ENCODE measurements at regions not wholly inside any gene's neighbourhood (a gene's known extent, or its start where the extent isn't known, plus 50 kb on each side); places are given as distances from the start of the nearest gene placed in this dataset.

DNA sequence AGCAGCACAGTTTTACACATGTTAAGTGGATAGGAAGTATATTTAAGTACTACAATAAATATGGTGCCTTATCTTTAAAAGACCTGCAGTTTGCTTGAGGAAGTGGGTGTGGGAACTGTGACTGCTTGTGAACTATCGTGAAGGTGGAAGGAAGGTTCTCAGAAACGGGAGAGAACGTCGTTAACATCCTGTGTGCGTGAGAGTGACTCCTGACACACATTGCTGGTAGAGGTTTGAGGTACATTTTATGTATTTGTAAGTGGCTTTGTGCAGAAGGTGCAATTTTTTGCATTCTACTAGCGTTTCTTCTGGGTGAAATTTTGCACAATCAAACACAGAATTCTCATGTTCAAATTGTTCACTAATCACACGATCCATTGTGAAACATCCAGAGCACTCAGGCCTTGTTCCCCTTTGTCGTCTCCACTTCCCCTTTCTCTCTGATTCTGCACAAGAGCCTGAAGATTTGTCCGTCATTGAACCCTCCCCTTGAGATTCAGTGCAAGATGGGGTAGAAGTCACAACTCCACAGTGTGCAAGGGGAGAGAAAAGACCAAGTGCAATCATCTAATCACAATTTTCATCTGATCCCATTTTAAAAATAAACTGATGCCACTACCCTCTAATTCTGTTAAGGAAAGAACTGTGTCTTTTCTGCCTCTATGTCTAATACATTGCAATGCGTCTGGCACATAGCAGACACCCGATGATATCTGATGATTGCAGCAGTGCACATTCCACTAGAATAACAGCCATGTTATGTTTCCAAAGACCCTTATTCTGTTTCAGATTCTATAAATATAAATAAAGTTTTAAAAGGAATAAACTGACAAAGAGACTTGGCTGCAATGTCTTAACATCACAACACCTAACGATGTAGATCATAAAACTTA, 279.9 kb downstream of the NEBL start:
- FAIRE-seq (no peak), DNase-seq (peak in 1 of 2 donors; percentile 3)
- WGBS, 3 donors: 65 to 72% (median 66%) methylated on average over 12 of the region's 12 CpGs
- Histone ChIP-seq H3K4me1 (ENCODE audit: control insufficient read depth in 3 of 3, insufficient read depth in 2 of 3, low read depth in 1 of 3, low read length in 2 of 3) (no peaks in the 10 kb centered on the region), H3K27me3 (ENCODE audit: control insufficient read depth in 3 of 3, insufficient read depth in 3 of 3, low read length in 3 of 3) (no peaks in the 10 kb centered on the region), H3K36me3 (ENCODE audit: control insufficient read depth in 3 of 3, insufficient read depth in 2 of 3, low read depth in 1 of 3, low read length in 3 of 3) (no peaks in the 10 kb centered on the region), H3K27ac (ENCODE audit: low read depth in 1 of 3, low read length in 2 of 3) (no peak overlapping the region), H3K9me3 (ENCODE audit: control insufficient read depth in 2 of 2, insufficient read depth in 1 of 2, low read depth in 1 of 2, low read length in 1 of 2) (no peaks in the 10 kb centered on the region), H3K4me3 (ENCODE audit: low read depth in 1 of 3, low read length in 3 of 3) (no peak overlapping the region)

DNA sequence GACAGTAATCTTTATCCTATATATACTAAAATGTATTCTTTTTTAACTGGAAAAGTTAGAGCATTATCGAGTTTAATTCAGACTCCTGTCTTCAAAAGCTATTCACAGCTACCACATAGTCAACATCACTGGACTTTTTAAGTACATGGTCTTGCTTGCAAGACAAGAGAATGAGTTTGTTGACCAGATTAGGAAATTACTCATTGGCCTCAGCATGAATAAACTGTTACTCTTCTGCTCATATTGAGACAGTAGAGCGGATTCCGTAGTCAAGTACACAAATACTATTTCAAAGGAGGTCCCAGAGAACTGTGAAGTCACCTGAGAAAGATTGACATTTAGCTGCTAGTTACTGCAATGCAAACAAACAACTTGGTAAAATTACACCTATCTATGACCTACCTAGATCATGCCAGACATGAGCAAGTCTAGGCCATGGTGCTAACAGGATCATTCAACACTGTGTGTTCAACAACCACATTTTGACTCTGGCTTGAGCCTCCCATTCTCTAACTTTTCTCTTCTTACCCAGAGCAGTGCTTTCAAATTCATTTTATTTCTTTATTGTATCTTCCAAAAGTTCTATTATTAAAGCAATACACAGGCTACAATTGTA, 280.9 kb downstream of the NEBL start:
- WGBS, 3 donors: 86 to 91% (median 90%) methylated on average over 3 of the region's 3 CpGs
- Histone ChIP-seq H3K4me3 (ENCODE audit: low read depth in 1 of 3, low read length in 3 of 3) (no peak overlapping the region), H3K36me3 (ENCODE audit: control insufficient read depth in 3 of 3, insufficient read depth in 2 of 3, low read depth in 1 of 3, low read length in 3 of 3) (no peaks in the 10 kb centered on the region), H3K27me3 (ENCODE audit: control insufficient read depth in 3 of 3, insufficient read depth in 3 of 3, low read length in 3 of 3) (no peaks in the 10 kb centered on the region), H3K27ac (ENCODE audit: low read depth in 1 of 3, low read length in 2 of 3) (no peak overlapping the region), H3K4me1 (ENCODE audit: control insufficient read depth in 3 of 3, insufficient read depth in 2 of 3, low read depth in 1 of 3, low read length in 2 of 3) (no peaks in the 10 kb centered on the region), H3K9me3 (ENCODE audit: control insufficient read depth in 2 of 2, insufficient read depth in 1 of 2, low read depth in 1 of 2, low read length in 1 of 2) (no peaks in the 10 kb centered on the region)
- FAIRE-seq (no peak), DNase-seq (no peak)

DNA sequence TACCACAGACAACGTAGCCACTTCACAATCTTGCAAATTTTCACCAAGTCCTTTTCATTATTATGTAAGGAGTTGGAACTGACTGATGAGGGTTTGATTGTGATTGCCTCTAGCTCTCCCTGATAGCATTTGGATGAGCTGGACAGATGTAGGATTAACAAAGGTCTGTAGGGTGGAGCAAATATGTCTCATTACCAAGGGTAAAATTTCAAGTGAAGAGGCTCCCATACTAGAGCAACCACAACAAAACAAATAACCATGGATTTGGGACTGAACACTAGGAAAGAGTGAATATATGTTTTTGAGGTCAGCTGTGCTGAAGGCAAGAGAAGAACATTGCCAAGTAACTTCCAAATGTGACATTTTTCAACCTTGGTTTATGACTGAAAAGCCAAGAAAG, 281.7 kb downstream of the NEBL start:
- 48 to 67% (median 53%) methylated on average over 1 of the region's 1 CpG for WGBS, 3 donors
- H3K27ac ChIP-seq (ENCODE audit: low read depth in 1 of 3, low read length in 2 of 3): no peak overlapping the region
- no peaks in the 10 kb centered on the region for H3K27me3 ChIP-seq (ENCODE audit: control insufficient read depth in 3 of 3, insufficient read depth in 3 of 3, low read length in 3 of 3)
- H3K4me3 ChIP-seq (ENCODE audit: low read depth in 1 of 3, low read length in 3 of 3): no peak overlapping the region
- no peaks in the 10 kb centered on the region for H3K4me1 ChIP-seq (ENCODE audit: control insufficient read depth in 3 of 3, insufficient read depth in 2 of 3, low read depth in 1 of 3, low read length in 2 of 3)
- no peak for FAIRE-seq
- DNase-seq: no peak
- H3K9me3 ChIP-seq (ENCODE audit: control insufficient read depth in 2 of 2, insufficient read depth in 1 of 2, low read depth in 1 of 2, low read length in 1 of 2): no peaks in the 10 kb centered on the region
- H3K36me3 ChIP-seq (ENCODE audit: control insufficient read depth in 3 of 3, insufficient read depth in 2 of 3, low read depth in 1 of 3, low read length in 3 of 3): no peaks in the 10 kb centered on the region

DNA sequence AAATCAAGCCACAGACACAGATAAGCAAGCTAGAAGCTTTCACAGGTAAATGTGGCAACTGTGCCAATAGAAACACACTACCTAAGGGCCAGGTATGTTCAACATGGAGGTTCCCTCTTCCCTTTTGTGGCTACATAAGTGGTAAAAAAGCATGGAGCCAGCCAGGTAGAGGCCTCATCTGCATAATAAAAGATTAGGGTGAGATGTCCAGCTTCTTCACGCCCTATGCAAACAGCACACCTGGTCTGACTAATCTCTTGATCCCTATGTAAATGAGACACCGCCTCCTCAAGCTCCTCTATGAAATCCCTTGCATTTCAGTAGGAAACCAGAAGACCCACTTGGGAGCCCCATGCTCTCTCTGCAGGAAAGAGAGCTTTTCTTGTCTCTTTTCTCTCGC, 282.2 kb downstream of the NEBL start:
- WGBS, 3 donors: 49 to 75% (median 58%) methylated on average over 3 of the region's 3 CpGs
- no peaks in the 10 kb centered on the region for H3K9me3 ChIP-seq (ENCODE audit: control insufficient read depth in 2 of 2, insufficient read depth in 1 of 2, low read depth in 1 of 2, low read length in 1 of 2)
- no peaks in the 10 kb centered on the region for H3K4me1 ChIP-seq (ENCODE audit: control insufficient read depth in 3 of 3, insufficient read depth in 2 of 3, low read depth in 1 of 3, low read length in 2 of 3)
- H3K27ac ChIP-seq (ENCODE audit: low read depth in 1 of 3, low read length in 2 of 3): no peak overlapping the region
- FAIRE-seq (no peak), DNase-seq (no peak)
- no peaks in the 10 kb centered on the region for H3K36me3 ChIP-seq (ENCODE audit: control insufficient read depth in 3 of 3, insufficient read depth in 2 of 3, low read depth in 1 of 3, low read length in 3 of 3)
- H3K4me3 ChIP-seq (ENCODE audit: low read depth in 1 of 3, low read length in 3 of 3): no peak overlapping the region
- no peaks in the 10 kb centered on the region for H3K27me3 ChIP-seq (ENCODE audit: control insufficient read depth in 3 of 3, insufficient read depth in 3 of 3, low read length in 3 of 3)

DNA sequence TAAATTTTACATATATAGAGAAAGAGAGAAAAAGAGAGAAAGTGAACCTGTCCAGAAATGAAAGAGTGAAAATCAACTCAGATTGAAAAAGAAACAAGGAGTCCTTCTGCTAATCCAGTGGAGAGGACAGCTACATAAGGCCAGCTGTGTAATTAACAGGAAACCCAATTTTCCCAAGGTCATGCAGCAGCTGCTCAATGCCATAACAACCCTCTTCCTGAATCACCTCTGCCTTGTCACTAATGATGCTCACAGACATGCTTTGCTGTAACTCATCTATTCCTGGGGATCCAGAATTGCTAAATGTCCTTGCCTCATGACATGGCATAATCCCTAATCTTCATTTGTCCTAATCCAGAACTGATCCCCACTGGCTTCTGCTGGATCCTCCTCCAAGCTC, 288.6 kb downstream of the NEBL start:
- Histone ChIP-seq H3K4me1 (ENCODE audit: control insufficient read depth in 3 of 3, insufficient read depth in 2 of 3, low read depth in 1 of 3, low read length in 2 of 3) (no peaks in the 10 kb centered on the region), H3K4me3 (ENCODE audit: low read depth in 1 of 3, low read length in 3 of 3) (no peak overlapping the region), H3K27ac (ENCODE audit: low read depth in 1 of 3, low read length in 2 of 3) (no peak overlapping the region), H3K36me3 (ENCODE audit: control insufficient read depth in 3 of 3, insufficient read depth in 2 of 3, low read depth in 1 of 3, low read length in 3 of 3) (no peaks in the 10 kb centered on the region), H3K27me3 (ENCODE audit: control insufficient read depth in 3 of 3, insufficient read depth in 3 of 3, low read length in 3 of 3) (no peaks in the 10 kb centered on the region), H3K9me3 (ENCODE audit: control insufficient read depth in 2 of 2, insufficient read depth in 1 of 2, low read depth in 1 of 2, low read length in 1 of 2) (no peaks in the 10 kb centered on the region)
- no peak for DNase-seq
- no peak for FAIRE-seq

DNA sequence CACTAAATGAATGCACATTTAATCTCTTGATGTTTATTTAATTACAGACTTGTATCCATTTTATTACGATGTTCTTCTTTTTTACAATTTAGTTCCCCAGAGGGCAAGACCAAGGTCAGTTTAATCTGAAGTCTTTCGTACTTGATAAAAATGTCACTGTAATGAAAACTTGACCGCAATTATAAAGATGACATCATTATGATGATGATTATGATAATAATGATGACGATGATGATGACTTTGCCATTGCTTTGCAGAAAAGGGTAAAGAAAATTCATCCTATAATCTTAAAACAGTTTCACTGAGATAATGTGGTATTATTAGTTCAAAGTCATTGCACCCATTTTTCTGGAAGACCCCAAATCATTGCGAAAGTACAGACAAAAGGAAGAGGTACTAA, 290.1 kb downstream of the NEBL start:
- Histone ChIP-seq H3K9me3 (ENCODE audit: control insufficient read depth in 2 of 2, insufficient read depth in 1 of 2, low read depth in 1 of 2, low read length in 1 of 2) (no peaks in the 10 kb centered on the region), H3K4me3 (ENCODE audit: low read depth in 1 of 3, low read length in 3 of 3) (no peak overlapping the region), H3K27me3 (ENCODE audit: control insufficient read depth in 3 of 3, insufficient read depth in 3 of 3, low read length in 3 of 3) (no peaks in the 10 kb centered on the region), H3K27ac (ENCODE audit: low read depth in 1 of 3, low read length in 2 of 3) (no peak overlapping the region), H3K36me3 (ENCODE audit: control insufficient read depth in 3 of 3, insufficient read depth in 2 of 3, low read depth in 1 of 3, low read length in 3 of 3) (no peaks in the 10 kb centered on the region), H3K4me1 (ENCODE audit: control insufficient read depth in 3 of 3, insufficient read depth in 2 of 3, low read depth in 1 of 3, low read length in 2 of 3) (no peaks in the 10 kb centered on the region)
- 83% methylated on average over 5 of the region's 5 CpGs for WGBS, 3 donors
- FAIRE-seq (no peak), DNase-seq (no peak)

DNA sequence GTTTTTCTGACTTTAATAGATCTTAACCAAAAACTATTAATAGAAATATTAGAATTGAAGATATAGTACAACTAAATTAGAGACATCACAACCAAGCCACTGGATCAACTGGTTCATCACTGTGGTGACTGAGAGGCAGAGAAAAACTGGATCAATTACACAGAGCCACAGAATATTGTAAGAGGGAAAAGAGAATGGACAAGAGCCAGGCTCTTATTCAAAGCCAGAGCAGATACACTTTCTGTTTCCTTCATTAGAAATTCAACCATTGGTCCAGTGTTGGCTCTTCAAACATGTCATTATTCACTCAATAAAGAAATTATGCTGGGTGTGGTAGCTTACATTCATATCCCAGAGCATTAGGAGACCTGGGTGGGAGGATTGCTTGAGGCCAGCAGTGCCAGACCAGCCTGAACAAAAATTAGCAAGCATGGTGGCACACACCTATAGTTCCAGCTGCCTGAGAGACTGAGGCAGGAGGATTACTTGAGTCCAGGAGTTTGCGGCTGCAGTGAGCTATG, 295.1 kb downstream of the NEBL start:
- 92 to 95% (median 94%) methylated on average over 1 of the region's 1 CpG for WGBS, 3 donors
- Histone ChIP-seq H3K4me1 (ENCODE audit: control insufficient read depth in 3 of 3, insufficient read depth in 2 of 3, low read depth in 1 of 3, low read length in 2 of 3) (no peaks in the 10 kb centered on the region), H3K27me3 (ENCODE audit: control insufficient read depth in 3 of 3, insufficient read depth in 3 of 3, low read length in 3 of 3) (no peaks in the 10 kb centered on the region), H3K27ac (ENCODE audit: low read depth in 1 of 3, low read length in 2 of 3) (no peak overlapping the region), H3K9me3 (ENCODE audit: control insufficient read depth in 2 of 2, insufficient read depth in 1 of 2, low read depth in 1 of 2, low read length in 1 of 2) (no peaks in the 10 kb centered on the region), H3K36me3 (ENCODE audit: control insufficient read depth in 3 of 3, insufficient read depth in 2 of 3, low read depth in 1 of 3, low read length in 3 of 3) (no peaks in the 10 kb centered on the region), H3K4me3 (ENCODE audit: low read depth in 1 of 3, low read length in 3 of 3) (no peak overlapping the region)
- DNase-seq: no peak
- FAIRE-seq: no peak

DNA sequence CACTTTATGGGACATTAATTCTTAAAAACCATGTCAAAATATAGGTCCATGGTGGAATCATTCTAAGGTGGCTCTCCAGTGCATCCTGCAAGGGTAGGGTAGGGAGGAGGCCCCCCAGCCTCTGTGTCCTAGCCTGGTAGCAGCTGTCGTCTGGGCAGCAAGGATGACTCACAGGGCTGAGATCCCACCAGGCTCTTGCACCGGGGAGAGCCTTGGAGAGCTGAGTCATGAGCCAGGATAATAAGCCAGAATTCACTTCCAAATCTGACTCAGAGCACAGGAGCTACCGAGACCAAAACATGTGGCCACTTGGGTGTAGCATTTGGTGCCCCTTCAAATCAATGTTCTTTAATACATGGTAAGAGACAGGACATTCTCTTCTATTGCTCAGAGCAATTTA, 298.5 kb downstream of the NEBL start:
- WGBS, 3 donors: 34 to 42% (median 41%) methylated on average over 3 of the region's 3 CpGs
- H3K9me3 ChIP-seq (ENCODE audit: control insufficient read depth in 2 of 2, insufficient read depth in 1 of 2, low read depth in 1 of 2, low read length in 1 of 2): no peaks in the 10 kb centered on the region
- no peak for DNase-seq
- H3K27ac ChIP-seq (ENCODE audit: low read depth in 1 of 3, low read length in 2 of 3): no peak overlapping the region
- H3K36me3 ChIP-seq (ENCODE audit: control insufficient read depth in 3 of 3, insufficient read depth in 2 of 3, low read depth in 1 of 3, low read length in 3 of 3): no peaks in the 10 kb centered on the region
- FAIRE-seq: no peak
- H3K4me1 ChIP-seq (ENCODE audit: control insufficient read depth in 3 of 3, insufficient read depth in 2 of 3, low read depth in 1 of 3, low read length in 2 of 3): no peaks in the 10 kb centered on the region
- no peaks in the 10 kb centered on the region for H3K27me3 ChIP-seq (ENCODE audit: control insufficient read depth in 3 of 3, insufficient read depth in 3 of 3, low read length in 3 of 3)
- H3K4me3 ChIP-seq (ENCODE audit: low read depth in 1 of 3, low read length in 3 of 3): no peak overlapping the region
